ENCODE measurements at regions not wholly inside any gene's neighbourhood (a gene's known extent, or its start where the extent isn't known, plus 50 kb on each side); places are given as distances from the start of the nearest gene placed in this dataset. TPM values are rescaled to one million over a fixed set of nuclear protein-coding genes. Genes with fewer than 3 reads are reported as not detected.

Small RNA genes lying in the stretch of these regions (small RNA-seq; reads per million reads assigned to genes)
- 0.12 reads per million for gene RF00096 (ENCODE audit: low replicate concordance)
- gene RN7SKP251 (ENCODE audit: low replicate concordance), result not detected
- not detected for gene VWA8P1 (ENCODE audit: low replicate concordance)

Measured in GM23338 (cell line).